GM21825 (cell line): ENCODE measurements at regions not wholly inside any gene's neighbourhood (a gene's known extent, or its start where the extent isn't known, plus 50 kb on each side); places are given as distances from the start of the nearest gene placed in this dataset.

Experiments
- ATAC-seq: cut with Tn5 transposase; IDR thresholded peaks from one replicate; pipeline ENCODE4 v1.9.1; 2021; ENCODE audit warnings: mild to moderate bottlenecking, moderate library complexity; ENCODE audit not compliant: unreplicated experiment

GRCh38 chr3:46091741-46092701, 64.7 kb upstream of the XCR1 start:
- ATAC-seq = no peak

- ATAC-seq = no peak
These were observed 63.8 kb upstream of the XCR1 start for GRCh38 chr3:46091046-46091445.

GRCh38 chr3:46090161-46090591, 62.9 kb upstream of the XCR1 start:
- no peak for ATAC-seq

- ATAC-seq = peak; percentile 57
These were observed 62.1 kb upstream of the XCR1 start for GRCh38 chr3:46089237-46090011.

GRCh38 chr3:46087871-46088270, 60.6 kb upstream of the XCR1 start:
- ATAC-seq = no peak

- ATAC-seq = no peak
These were observed 59.7 kb upstream of the XCR1 start for GRCh38 chr3:46086986-46087385.

- ATAC-seq = no peak
These were observed 58.8 kb upstream of the XCR1 start for GRCh38 chr3:46086083-46086437.

- no peak for ATAC-seq
These were observed 58.3 kb upstream of the XCR1 start for GRCh38 chr3:46085421-46086082.

- ATAC-seq = no peak
These were observed 56.7 kb upstream of the XCR1 start for GRCh38 chr3:46083956-46084355.

- no peak for ATAC-seq
These were observed 55.6 kb upstream of the XCR1 start for GRCh38 chr3:46082849-46083248.

GRCh38 chr3:46082021-46082420, 54.7 kb upstream of the XCR1 start:
- ATAC-seq = no peak

- ATAC-seq = no peak
These were observed 53.7 kb upstream of the XCR1 start for GRCh38 chr3:46080969-46081345.

GRCh38 chr3:46080124-46080968, 53.1 kb upstream of the XCR1 start:
- ATAC-seq = no peak

GRCh38 chr3:46078712-46079400, 51.6 kb upstream of the XCR1 start:
- peak; percentile 75 for ATAC-seq
